Ishikawa (cell line): ENCODE measurements at regions not wholly inside any gene's neighbourhood (a gene's known extent, or its start where the extent isn't known, plus 50 kb on each side); places are given as distances from the start of the nearest gene placed in this dataset.

Experiments
- CEBPB ChIP-seq: IDR thresholded peaks from 2 replicates; pipeline ENCODE4 v1.6.1; 2012
- CREB1 ChIP-seq: IDR thresholded peaks from 2 replicates; pipeline ENCODE4 v1.6.1; 2012; ENCODE audit warnings: low read depth
- EGR1 ChIP-seq: IDR thresholded peaks from 2 replicates; pipeline ENCODE4 v1.6.1; 2012
- EP300 ChIP-seq: IDR thresholded peaks from 2 replicates; pipeline ENCODE4 v1.6.1; 2012; ENCODE audit warnings: borderline replicate concordance
- FOXM1 ChIP-seq: IDR thresholded peaks from 2 replicates; pipeline ENCODE4 v1.6.1; 2012; ENCODE audit warnings: low read depth, borderline replicate concordance
- NFIC ChIP-seq: IDR thresholded peaks from 2 replicates; pipeline ENCODE4 v1.6.1; 2012
- RAD21 ChIP-seq: IDR thresholded peaks from 2 replicates; pipeline ENCODE4 v1.6.1; 2012; ENCODE audit warnings: low read depth
- TAF1 ChIP-seq: IDR thresholded peaks from 2 replicates; pipeline ENCODE4 v1.6.1; 2012; ENCODE audit warnings: low read depth, mild to moderate bottlenecking
- TCF12 ChIP-seq: IDR thresholded peaks from 2 replicates; pipeline ENCODE4 v1.6.1; 2012; ENCODE audit warnings: low read depth
- TEAD4 ChIP-seq: IDR thresholded peaks from 2 replicates; pipeline ENCODE4 v1.6.1; 2012
- YY1 ChIP-seq: IDR thresholded peaks from 2 replicates; pipeline ENCODE4 v1.6.1; 2012; ENCODE audit warnings: low read depth
- ZBTB7A ChIP-seq: IDR thresholded peaks from 2 replicates; pipeline ENCODE4 v1.6.1; 2012; ENCODE audit warnings: low read depth
- TF ChIP-seq, protein P1 (sequence below): IDR thresholded peaks from 2 replicates; pipeline ENCODE4 v1.6.1; 2012
- TF ChIP-seq, protein P2 (sequence below): IDR thresholded peaks from 2 replicates; pipeline ENCODE4 v1.6.1; 2012; ENCODE audit warnings: low read depth, mild to moderate bottlenecking
- TF ChIP-seq, protein P3 (sequence below): IDR thresholded peaks from 2 replicates; pipeline ENCODE4 v1.6.1; 2012

DNA sequence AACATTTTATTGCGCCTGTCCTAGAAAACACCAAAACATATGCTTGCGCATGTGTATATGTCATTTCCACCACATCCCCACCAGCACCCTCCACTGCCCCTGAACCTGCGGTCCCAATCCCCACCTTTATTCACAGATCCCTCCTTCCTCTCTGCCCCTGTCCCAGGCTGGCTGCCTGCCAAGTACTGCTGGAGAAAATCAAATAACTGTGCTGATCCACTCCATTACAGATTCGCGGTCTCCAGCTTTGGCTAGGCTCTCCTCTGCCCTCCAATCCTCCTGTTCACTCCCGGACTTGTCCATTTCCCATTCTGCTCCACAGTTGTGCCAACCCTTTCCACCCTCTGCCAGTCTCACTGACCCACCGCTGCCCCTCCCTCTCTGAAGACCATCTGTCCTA, 59.3 kb upstream of the GJB5 start:
- TF ChIP-seq CEBPB, result no peak
- TF ChIP-seq TEAD4, result no peak
- no peak for TF ChIP-seq TCF12
- no peak for TF ChIP-seq NFIC
- TF ChIP-seq RAD21, result no peak
- TF ChIP-seq FOXM1, result no peak
- no peak for TF ChIP-seq TAF1
- TF ChIP-seq ZBTB7A, result no peak
- no peak for TF ChIP-seq EP300
- TF ChIP-seq, protein P1, sequence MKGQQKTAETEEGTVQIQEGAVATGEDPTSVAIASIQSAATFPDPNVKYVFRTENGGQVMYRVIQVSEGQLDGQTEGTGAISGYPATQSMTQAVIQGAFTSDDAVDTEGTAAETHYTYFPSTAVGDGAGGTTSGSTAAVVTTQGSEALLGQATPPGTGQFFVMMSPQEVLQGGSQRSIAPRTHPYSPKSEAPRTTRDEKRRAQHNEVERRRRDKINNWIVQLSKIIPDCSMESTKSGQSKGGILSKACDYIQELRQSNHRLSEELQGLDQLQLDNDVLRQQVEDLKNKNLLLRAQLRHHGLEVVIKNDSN, result no peak
- TF ChIP-seq YY1, result no peak
- no peak for TF ChIP-seq EGR1

DNA sequence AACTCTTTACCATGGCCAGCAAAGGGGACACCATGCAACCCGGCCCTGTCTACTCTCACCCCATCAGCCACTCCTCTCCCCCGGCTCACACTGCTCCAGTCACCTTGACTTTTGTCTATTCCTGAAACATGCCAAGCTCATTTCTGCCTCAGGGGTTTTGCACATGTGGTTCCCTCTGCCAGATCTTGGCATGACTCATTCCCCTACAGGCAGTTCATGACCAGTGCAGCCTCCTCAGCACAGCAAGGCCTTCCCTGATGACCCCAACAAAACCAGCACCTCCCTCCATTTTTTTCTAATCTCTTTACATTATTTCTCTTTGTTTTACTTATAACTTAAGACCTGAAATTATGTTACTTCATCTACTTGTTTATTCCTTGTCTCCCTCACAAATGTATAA, 58.6 kb upstream of the GJB5 start:
- TF ChIP-seq, protein P2, sequence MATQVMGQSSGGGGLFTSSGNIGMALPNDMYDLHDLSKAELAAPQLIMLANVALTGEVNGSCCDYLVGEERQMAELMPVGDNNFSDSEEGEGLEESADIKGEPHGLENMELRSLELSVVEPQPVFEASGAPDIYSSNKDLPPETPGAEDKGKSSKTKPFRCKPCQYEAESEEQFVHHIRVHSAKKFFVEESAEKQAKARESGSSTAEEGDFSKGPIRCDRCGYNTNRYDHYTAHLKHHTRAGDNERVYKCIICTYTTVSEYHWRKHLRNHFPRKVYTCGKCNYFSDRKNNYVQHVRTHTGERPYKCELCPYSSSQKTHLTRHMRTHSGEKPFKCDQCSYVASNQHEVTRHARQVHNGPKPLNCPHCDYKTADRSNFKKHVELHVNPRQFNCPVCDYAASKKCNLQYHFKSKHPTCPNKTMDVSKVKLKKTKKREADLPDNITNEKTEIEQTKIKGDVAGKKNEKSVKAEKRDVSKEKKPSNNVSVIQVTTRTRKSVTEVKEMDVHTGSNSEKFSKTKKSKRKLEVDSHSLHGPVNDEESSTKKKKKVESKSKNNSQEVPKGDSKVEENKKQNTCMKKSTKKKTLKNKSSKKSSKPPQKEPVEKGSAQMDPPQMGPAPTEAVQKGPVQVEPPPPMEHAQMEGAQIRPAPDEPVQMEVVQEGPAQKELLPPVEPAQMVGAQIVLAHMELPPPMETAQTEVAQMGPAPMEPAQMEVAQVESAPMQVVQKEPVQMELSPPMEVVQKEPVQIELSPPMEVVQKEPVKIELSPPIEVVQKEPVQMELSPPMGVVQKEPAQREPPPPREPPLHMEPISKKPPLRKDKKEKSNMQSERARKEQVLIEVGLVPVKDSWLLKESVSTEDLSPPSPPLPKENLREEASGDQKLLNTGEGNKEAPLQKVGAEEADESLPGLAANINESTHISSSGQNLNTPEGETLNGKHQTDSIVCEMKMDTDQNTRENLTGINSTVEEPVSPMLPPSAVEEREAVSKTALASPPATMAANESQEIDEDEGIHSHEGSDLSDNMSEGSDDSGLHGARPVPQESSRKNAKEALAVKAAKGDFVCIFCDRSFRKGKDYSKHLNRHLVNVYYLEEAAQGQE, result no peak
- no peak for TF ChIP-seq FOXM1

DNA sequence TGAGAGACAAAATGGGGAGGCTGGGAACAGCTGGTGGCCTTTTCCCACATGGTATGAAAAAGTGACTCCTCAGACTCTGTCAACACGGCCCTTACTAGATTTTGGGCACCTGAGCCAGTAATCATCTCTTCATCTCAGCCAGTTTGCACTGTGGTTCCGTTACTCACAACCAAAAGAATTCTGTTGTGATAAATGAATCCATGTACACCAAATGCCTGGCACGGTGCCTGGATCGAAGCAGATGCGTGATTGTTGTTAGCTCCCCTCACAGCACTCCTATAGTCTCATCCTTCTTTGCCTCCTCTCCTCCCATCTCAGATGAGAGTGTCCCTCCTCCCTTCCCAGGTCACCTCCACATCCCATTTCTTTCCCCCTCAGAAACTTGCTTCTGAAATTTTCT, 57.9 kb upstream of the GJB5 start:
- TF ChIP-seq, protein P2, result no peak

DNA sequence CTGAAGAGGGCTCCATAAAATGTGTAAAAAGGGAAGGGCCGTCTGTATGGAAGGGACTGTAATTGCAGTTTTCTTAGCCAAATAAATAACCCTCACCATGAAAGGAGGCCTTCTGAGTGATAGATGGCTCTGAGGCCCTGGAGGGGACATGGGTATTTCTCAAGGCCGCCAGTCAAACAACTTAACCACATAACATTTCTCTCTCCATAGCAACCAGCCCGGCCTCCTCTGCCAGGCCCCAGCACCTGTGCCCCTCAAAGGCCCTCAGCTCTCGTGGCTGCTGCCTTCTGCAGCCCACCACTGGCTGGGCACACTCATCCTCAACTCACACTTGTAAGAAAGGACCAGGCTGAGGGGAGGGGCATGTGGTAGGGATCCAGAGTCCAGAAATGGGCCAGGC, 57.0 kb upstream of the GJB5 start:
- TF ChIP-seq TEAD4 (no peak), YY1 (no peak), EGR1 (no peak), TCF12 (no peak), TAF1 (no peak), NFIC (no peak)
- TF ChIP-seq, protein P2, result no peak

DNA sequence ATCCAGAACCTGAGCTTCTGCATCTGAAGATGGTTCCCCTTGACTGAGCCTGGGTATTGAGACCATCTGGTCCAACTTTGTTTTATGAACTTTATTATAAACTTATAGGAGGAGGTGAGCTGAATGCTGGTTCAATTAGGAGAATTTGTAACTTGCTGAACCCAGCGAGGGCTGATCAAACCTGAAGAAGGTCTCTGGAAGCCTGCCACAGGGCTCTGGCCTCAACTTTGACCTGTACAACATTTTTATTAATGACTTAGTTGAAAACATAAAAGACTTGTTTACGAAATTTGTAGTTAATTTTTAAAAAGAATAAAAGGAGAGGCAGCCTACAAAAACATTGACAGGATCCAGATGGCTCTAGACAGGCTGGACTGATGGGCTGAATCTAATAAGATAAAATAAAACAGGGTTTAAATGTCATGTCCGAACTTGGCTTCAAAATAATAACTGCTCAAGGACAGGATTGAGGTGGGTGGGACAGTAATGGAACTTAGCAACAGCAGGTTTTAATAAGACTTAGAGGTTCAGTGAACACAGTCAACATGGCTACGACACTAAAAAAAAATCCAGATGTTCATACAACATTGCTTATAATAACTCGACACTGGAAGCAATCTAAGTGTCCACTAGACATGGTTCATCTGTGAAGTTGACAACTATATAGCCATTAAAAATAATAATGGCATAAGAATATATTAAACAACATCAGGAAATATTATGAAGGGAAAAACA, 53.4 kb upstream of the GJB5 start:
- TF ChIP-seq, protein P3, sequence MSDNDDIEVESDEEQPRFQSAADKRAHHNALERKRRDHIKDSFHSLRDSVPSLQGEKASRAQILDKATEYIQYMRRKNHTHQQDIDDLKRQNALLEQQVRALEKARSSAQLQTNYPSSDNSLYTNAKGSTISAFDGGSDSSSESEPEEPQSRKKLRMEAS, result no peak
- TF ChIP-seq TAF1, result no peak
- TF ChIP-seq CEBPB, result no peak
- no peak for TF ChIP-seq ZBTB7A
- TF ChIP-seq EP300, result no peak
- no peak for TF ChIP-seq YY1
- TF ChIP-seq CREB1, result no peak
- TF ChIP-seq, protein P1, result no peak
- TF ChIP-seq NFIC, result no peak
- no peak for TF ChIP-seq TCF12
- no peak for TF ChIP-seq EGR1
- TF ChIP-seq, protein P2, result no peak
